NCI-H2171 treated with DMSO at 0.1 percent for 48 hours (cell line): ENCODE measurements at regions not wholly inside any gene's neighbourhood (a gene's known extent, or its start where the extent isn't known, plus 50 kb on each side); places are given as distances from the start of the nearest gene placed in this dataset.

Experiments used
- DNase-seq: peaks from one replicate; lab custom pipeline; 2025; lab: John Stamatoyannopoulos, UW

- DNase-seq: peak; percentile 22
Observed at GRCh38 chrY:17233435-17234109, 646.4 kb downstream of the CDY2B start.

GRCh38 chrY:17231994-17232393 lies 648.0 kb downstream of the CDY2B start:
- no peak for DNase-seq

GRCh38 chrY:17223502-17223901 lies 656.5 kb downstream of the CDY2B start:
- no peak for DNase-seq

DNA sequence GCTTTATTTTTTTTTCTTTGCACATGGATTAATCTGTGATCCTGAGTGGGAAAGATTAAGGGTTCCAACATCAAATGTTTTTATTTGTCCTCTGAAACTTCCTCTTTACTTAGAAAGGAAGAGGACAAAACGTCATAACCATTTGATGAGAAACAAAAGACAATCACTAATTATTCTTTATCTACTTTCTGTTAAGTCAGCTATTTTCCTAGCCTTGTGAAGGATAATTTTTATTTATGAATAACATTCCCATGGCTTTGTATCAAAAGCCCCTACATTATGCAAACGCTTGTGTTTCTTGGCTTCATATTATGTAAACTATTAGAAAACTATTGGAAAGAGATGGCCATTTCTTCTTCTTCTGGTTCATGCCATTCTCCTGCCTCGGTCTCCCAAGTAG lies 677.6 kb downstream of the CDY2B start:
- no peak for DNase-seq

DNA sequence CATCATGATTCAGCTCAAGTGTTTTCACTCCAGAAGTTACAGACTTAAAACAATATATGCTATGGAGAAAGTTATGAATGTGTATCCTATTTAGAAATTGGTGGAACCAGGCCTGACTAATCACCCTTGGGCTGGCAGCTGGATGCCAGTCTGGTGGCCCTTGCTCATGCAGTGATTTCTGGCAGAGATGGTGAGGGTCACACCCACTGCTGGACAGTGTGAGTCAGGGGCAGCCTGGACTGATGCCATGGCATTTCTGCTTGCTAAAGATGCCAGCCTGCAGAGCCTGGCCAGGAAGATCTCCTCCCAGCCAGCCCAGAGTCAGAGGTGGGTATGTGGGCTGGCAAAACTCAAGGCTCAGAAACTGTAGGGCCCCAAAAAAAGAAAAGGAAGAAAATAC lies 695.7 kb downstream of the CDY2B start:
- DNase-seq: no peak

- no peak for DNase-seq
Observed at GRCh38 chrY:17166881-17167280, 713.1 kb downstream of the CDY2B start.

- DNase-seq: no peak
Observed at GRCh38 chrY:17122166-17122565, 757.9 kb downstream of the CDY2B start.

DNA sequence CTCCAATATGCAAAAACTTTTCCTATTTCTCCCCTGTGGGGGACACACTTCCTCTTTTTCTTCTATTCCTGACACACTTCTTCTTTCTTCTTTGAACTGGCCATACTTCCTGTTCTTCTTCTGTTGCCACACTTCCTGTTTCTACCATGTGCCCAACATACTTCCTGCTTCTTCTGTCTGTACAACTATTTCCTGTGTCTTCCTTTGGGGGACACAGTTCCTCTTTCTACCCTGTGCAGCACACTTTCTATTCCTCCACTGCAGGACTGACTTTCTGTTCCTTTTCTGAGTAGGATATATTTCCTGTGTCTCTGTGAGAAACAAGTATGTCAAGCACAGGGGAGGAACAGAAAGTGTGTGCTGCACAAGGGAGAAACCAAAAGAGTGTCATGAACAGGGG lies 794.7 kb downstream of the CDY2B start:
- DNase-seq: no peak

DNA sequence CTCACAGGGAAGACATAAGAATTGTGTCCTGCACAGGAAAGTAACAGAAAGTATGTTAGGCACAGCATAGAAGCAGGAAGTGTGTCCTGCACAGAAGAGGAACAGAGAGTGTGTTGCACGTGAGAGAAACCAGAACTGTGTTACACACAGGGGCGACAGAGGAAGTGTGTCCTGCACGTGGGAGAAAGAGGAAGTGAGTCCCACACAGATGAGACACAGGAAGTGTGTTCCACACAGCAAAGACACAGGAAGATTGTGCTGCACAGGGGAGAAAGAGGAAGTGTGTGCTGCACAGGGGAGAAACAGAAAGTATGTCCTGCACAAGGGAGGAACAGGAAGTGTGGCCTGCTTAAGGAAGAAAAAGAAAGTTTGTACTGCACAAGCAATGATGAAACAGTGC lies 800.1 kb downstream of the CDY2B start:
- no peak for DNase-seq

- no peak for DNase-seq
Observed at GRCh38 chrY:17067307-17067706, 812.7 kb downstream of the CDY2B start.

- DNase-seq: no peak
Observed at GRCh38 chrY:17053041-17053440, 827.0 kb downstream of the CDY2B start.

- DNase-seq: no peak
Observed at GRCh38 chrY:17050374-17050773, 829.6 kb downstream of the CDY2B start.

- DNase-seq: no peak
Observed at GRCh38 chrY:17045124-17045523, 834.9 kb downstream of the CDY2B start.

DNA sequence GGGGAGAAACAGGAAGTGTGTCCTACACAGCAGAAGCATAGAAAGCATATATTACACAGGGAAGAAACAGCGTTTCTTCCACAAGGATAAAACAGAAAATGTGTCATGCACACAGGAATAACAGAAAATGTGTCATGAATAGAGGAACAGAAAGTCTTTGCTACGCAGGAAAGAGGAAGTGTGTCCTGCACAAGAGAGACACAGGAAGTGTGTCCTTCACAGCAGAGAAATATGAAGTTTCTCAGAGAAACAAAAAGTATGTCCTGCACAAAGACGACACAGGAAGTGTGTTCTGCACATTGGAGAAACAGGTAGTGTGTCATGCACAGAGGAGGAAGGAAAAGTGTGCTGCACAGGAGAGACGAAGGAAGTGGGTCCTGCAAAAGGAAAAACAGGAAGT lies 835.3 kb downstream of the CDY2B start:
- DNase-seq: no peak

DNA sequence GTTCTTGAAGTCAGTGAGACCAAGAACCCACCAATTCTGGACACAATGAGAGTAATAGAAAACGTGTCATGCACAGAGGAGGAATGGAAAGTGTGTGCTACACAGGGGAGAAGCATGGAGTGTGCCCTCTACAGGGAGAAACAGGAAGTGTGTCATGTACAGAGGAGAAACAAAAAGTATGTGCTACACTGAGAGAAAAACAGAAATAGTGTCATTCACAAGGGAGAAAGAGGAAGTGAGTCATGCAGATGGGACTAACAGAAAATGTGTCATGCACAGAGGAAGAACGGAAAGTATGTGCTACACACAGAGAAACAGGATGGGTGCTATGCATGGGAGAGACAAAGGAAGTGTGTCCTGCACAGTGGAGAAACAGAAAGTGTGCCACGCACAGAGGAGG lies 835.7 kb downstream of the CDY2B start:
- peak; percentile 0 for DNase-seq

- no peak for DNase-seq
Observed at GRCh38 chrY:17038439-17038838, 841.6 kb downstream of the CDY2B start.

- DNase-seq: no peak
Observed at GRCh38 chrY:17018126-17018525, 861.9 kb downstream of the CDY2B start.

GRCh38 chrY:16993551-16993950 lies 886.5 kb downstream of the CDY2B start:
- no peak for DNase-seq

DNA sequence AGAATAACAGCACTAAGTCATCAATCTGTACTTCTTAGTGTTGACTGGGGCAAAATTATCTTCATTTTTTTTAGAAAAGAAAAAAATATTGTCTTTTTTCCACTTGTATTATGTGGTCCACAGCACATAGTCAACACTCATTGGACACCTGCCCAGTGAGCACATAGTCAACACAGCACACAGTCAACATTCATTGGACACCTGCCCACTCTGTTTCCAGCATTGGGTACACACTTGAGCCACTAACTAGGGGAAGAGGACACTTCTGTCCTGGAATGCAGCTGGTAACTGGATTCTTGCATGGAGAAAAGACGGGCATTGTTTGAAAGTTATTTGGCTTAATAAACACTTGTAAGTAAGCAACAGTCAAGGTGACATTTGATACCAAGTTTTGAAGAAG lies 898.2 kb downstream of the CDY2B start:
- no peak for DNase-seq

DNA sequence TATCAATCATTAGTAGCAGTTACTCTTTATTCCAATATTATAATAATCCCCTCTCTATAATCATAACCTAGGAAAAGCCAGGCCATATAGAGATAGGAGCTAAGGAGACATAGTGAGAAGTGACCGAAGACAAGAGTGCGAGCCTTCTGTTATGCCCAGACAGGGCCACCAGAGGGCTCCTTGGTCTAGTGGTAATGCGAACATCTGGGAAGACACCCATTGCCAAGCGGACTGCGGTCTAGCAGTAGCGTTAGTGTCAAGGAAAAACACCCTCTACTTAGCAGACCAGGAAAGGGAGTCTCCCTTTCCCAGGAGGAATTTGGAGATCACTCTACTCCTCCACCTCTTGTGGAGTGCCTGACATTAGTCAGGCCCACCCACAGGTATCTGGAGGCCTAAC lies 920.9 kb downstream of the CDY2B start:
- DNase-seq: peak; percentile 0

- no peak for DNase-seq
Observed at GRCh38 chrY:16947221-16947620, 932.8 kb downstream of the CDY2B start.
